ENCODE measurements at regions not wholly inside any gene's neighbourhood (a gene's known extent, or its start where the extent isn't known, plus 50 kb on each side); places are given as distances from the start of the nearest gene placed in this dataset.

DNA sequence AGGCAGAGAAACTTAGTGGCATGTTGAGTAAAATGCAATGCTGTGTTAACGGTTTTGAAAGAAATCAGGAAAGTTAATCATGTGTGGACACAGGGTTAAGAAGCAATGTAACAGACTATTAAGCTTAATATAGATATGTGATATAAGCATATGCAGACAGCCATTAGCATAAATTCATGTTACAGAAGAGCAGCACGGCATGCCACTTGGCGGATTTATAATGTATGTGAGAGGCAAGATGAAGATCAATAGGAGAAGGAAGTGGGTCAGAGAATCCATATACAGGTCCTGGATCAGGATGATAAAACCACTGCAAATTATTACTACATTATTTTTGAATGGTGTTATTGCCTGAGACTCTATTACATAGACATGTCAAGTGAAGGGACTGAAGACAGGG, 694.3 kb downstream of the MCTP2 start:
- no peak for DNase-seq

DNA sequence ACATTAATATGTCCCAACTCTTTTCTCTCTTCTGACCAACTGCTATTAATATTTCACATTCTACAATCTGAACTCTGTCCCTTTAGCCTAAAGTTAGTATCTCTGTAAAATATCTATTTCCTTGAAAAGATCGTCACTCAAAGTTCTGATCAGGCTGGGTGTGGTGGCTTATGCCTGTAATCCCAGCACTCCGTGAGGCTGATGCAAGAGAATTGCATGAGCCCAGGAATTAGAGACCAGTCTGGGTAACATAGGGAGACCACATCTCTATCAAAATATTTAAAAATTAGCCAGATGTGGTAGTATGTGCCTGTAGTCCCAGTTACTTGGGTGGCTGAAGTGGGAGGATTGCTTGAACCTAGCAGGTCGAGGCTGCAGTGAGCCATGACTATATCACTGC, 695.6 kb downstream of the MCTP2 start:
- no peak for DNase-seq

DNA sequence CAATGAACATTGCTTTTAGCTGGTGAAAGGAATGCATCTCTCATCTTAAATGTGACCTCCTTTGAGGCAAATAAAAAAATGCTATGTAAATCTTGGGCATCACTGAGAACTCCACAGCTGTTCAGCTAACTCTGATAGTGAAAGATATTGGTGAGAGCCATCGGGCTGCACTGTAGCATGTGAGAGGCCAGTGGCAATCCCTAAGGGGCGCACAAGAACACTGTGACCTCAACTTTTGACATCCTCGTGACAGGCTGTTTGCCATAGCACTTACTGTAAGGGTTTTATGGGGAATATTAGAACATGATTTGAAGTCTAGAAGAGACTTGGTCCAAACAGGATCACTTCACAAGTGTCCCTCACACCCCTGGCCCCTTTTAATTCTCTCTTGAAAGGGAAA, 697.9 kb downstream of the MCTP2 start:
- no peak for DNase-seq

DNA sequence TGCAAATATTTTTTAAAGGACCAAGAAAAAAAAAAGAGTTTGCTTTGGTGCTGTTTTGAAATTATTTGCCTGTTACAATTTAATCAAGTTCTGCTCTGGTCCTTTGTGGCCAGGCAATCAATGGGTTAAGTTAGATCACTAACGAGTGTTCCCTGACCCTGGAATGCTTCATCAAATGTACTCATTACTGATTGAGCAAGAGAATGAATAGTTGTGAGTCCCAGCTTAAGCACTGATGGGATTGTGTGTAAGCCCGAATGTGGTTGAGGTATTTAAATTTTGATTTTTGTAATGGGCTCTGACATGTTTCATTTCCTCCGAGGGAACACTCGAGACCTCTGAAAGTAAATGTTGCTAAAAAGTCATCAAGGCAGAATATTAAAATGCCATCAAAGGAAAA, 699.1 kb downstream of the MCTP2 start:
- DNase-seq: no peak

DNA sequence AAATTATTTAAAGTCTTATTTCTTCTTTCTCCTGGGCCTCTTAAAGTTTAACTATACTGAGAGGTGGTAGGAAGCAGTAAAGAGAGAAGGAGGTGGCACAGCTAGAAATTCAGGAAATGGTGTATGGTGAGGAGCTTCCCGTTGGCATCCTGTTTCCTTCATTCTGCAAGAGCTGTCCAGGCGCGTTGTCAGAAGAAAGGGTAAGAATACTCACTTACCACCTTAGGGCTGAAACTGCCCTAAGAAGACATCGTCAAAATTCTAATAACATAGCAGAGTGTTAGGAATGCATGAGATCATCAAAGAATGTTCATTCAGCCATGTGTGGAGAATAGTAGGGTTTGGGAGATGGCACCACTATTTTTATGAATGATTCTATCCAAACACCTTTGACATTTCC, 699.6 kb downstream of the MCTP2 start:
- DNase-seq: no peak

DNA sequence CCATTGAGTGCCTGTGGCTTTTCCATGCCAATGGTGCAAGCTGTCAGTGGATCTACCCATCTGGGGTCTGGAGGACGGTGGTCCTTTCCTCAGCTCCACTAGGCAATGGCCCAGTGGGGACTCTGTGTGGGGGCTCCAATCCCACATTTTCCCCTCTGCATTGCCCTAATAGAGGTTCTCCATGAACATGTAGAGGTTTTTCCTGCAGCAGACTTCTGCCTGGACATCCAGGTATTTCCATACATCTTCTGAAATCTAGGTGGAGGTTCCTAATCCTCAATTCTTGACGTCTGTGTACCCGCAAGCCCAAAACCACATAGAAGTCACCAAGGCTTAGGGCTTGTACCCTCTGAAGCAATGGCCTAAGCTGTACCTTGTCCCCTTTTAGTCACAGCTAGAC, 703.1 kb downstream of the MCTP2 start:
- DNase-seq: no peak

DNA sequence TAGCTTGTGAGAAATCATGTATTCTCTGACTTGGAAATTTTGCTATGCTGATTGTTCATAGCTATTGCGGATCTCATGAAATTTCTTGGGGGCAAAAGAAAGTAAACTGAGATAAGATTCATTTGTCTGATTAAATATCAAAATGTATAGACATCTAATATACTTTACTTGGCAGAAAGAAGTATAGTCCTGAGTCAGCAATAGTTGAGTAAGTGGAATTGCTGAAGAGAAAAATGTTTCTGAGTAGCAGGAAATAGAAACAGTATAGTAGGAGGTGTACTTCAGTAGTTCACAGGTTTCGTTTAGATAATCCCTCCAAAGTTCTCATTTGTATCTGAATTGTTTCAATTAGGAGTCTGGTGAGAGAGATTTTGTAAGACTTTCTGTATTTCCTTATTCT, 705.9 kb downstream of the MCTP2 start:
- DNase-seq: no peak

DNA sequence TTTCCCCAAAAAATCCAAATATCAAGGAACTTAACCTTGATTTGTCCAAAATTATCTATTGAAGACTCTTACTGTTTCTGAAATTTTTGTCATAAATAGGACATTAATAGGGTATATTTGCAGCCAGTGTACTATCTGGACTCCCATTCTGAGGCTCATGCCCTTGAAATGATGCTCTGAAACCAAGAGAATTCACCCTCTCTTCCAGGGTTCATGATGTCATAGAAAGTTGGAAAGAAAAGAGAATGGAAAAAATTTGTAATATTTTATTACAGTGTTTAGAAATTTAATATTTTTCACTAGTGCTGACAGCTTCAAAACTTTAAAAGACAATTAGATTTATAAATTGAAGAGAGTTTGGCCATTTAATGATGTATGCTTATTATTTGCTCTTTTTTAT, 712.5 kb downstream of the MCTP2 start:
- DNase-seq: no peak

DNA sequence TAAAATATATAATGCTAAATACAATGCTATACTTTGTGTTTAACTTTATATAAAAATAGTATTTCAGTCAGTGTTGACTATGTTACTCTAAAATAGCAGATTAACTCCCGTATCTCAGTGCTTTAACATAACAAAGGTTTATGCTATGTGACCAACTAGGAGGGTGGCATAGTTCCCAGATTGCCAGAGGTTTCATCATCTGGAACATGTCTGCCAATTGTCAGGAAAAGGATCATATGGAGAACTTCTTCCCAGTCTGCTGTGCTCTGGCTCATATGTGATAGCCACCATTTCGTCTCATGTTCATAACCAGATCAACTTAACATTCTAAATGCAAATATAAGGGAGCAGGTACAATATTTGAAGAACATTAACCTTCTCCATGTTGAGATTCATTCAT, 720.2 kb downstream of the MCTP2 start:
- no peak for DNase-seq

DNA sequence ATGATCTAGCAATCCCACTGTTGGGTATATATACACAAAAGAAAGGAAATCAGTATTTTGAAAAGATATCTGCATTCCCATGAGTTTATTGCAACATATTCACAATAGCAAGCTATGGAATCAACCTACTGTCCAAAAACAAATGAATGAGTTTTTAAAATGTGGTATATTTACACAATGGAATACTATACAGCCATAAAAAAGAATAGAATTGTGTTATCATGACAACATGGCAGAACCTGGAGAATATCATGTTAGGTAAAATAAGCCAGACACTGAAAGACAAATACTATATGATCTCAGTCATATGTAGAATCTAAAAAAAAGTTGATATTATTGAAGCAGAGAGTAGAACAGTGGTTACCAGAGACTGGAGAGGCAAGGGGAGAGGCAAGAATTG, 732.6 kb downstream of the MCTP2 start:
- no peak for DNase-seq

DNA sequence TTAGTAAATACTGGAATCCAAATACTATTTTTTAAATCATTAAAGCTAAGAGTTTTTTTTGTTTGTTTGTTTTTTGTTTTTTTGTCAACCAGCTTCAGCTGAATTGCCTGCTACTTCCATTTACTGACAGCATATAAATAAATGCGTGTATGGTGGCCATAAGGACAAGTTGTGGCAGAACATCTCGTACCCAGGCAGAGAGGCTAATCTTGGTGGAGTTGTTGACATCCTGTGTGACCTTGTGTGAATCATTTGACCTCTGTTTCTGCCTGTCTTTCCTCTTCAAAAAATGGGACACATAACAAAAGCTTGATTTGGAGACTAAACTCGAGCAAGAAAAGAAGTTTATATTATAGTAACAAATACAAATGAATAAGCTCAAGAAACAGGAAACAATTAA, 734.2 kb downstream of the MCTP2 start:
- no peak for DNase-seq

DNA sequence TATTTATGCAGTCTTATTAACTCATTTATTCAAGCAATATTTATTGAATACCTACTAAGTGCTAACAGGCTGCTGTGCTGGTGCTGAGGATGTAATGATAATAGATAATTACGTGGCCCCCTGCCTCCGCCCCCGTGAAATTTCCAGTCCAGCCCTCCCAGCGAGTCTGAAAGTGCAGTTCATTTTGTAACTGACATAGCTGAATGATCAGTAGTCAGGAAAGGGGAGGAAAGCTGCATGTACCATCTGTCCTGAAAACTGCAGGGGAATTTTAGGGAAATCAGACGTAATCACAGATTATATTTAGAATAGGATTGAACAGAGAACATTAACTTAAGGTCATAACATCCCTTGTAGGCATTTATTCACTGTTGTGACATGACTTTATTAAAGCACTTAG, 736.8 kb downstream of the MCTP2 start:
- DNase-seq: no peak

DNA sequence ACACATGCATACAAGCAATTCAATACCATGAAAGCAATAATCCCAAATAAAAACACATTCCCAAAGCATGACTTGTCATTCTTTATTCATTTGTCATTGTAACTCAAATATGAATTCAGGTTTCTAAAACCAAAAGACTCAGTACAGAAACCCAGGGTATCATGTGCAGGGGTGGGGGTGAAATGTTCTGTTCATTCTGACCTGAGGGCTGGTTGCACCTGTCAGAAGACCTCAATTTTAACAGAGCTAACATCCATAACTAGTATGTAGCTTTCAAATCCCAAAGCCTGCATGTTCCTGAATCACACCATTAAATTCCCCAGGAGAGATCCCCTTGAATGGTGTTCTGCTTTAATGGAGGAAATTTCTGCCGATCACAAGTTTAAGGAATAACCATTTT, 738.7 kb downstream of the MCTP2 start:
- no peak for DNase-seq

DNA sequence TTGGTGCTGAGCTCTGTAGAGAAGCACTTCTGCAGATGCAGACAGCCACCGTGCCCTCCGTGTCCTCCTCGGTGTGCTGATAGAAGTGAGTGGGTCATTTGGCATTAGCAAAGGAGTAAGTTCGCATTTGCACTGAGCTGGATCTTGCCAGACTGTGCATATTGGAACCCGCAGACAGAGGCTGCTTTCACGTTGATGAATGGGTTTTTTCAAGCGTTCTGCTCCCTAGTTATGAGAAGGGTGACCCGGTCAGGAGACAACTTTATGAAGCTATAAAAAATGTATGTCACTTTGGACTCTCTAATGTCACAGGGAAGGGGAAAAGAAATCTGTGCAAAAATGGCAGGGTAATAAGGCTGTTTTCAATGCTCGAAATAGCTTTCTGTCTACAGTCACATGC, 739.4 kb downstream of the MCTP2 start:
- DNase-seq: no peak

DNA sequence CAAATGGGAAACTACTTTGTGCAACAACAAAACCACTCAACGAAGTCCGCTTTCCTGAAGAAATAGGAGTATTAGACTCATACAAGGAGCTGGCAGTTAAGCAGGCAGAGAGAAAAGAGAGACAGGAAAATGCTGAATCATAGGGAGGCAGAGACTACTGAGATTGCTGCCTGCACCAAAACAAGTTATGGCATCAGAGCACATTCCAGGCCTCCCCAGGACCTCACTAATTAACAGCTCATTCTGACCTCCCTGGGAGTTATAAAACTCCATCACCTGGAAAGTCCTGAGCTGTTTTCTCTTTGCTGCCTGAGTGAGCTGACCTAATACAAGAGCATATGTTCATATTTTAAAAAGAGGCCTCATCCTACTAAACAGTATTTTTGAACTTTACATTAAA, 741.0 kb downstream of the MCTP2 start:
- no peak for DNase-seq

DNA sequence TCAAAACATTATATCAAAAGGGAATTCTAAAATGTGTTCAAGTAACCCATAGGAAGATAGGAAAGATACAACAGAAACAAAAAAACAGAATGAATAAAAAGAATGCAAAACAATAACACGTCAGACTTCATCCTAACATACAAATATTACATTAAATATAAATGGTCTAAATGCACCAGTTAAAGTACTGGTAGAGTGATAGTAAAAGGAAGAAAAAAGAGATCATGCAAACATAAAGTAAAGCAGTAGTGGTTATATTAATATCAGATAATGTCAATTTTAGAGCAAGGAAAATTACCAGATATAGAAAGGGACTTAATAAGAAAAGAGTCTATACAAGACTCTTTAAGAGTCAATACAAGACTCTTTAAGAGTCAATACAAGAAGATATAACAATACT, 755.7 kb downstream of the MCTP2 start:
- no peak for DNase-seq

DNA sequence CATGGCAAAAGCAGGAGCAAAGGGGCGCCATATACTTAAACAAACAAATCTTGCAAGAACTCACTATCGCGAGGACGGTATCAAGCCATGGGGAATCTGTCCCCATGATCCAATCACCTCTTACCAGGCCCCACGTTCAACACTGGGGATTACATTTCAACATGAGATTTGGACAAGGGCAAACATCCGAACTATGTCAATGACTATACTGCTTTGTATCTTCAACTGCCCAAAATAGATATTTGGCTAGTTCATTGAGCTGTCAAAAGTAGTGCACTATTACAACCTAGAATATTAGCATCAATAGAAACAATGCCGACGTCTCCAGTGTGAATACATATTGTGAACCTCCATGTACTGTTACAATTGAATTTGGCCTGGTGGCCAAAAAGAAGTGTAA, 760.4 kb downstream of the MCTP2 start:
- DNase-seq: no peak

DNA sequence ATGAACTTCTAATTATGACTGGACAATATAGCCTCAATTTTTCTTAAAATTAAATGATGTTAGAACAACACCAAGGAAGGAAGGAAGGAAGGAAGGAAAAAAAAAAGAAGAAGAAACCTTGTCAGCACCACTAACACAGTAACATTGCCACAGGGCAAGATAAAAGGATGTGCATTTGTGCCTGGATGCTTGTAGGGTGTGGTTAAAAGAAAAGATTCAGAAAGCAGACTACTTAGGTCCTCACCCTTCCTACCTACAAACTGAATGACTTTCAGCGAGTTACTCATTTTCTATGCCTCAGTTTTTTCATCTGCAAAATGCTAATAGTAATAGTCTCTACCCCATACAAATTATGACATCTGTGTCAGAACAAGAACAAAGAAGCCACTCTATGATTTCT, 778.3 kb downstream of the MCTP2 start:
- no peak for DNase-seq

DNA sequence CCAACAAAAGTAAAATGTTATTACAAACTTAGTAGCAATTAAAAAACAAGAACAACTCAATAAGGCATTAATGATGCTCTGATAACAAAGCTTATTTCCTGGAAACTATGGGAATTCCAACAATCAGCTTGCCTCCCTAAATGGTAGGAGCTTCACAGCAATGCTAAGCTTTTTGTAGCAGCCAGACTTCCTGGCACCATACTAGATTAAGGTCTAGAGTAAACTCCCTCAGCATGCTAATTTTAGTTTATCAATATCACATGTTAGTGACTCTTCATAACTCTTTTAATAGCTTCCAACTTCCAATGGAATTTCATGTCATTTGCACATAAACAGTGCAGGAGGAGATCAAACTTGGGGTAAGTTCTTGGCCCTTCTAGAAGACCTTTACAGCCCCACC, 782.0 kb downstream of the MCTP2 start:
- no peak for DNase-seq

DNA sequence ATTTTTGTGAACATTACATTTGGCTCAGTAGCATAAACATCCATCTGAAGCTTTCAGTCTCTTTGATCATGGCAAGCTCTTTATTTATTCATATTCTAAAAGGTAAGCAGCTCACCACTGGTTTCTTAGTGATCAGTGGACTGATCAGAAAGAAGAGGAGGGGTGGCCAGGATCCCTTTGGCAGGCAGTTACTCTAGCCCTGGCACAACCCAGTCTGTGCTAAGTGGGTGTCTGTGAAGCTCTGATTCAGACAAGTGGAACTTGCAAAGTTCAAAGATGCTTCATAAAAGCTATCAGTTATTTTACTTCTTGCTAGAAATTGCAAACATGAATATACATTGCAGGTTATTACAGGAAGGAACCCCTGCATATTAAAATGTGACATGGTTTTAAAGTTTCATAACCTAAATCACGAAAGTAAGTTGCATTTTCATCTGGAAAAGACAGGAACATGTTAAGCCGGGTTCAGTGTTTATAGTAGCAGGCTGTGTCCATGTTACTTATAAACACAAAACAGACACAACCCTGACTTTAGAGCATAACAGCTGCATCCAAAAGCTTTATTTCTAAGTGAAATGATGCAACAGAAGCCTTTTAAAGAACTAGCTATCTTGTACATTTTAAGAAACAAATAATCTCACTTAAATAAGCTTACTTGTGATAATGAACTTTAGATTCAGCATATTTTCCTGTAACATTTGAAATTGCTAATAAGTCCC, 785.3 kb downstream of the MCTP2 start:
- DNase-seq: no peak

DNA sequence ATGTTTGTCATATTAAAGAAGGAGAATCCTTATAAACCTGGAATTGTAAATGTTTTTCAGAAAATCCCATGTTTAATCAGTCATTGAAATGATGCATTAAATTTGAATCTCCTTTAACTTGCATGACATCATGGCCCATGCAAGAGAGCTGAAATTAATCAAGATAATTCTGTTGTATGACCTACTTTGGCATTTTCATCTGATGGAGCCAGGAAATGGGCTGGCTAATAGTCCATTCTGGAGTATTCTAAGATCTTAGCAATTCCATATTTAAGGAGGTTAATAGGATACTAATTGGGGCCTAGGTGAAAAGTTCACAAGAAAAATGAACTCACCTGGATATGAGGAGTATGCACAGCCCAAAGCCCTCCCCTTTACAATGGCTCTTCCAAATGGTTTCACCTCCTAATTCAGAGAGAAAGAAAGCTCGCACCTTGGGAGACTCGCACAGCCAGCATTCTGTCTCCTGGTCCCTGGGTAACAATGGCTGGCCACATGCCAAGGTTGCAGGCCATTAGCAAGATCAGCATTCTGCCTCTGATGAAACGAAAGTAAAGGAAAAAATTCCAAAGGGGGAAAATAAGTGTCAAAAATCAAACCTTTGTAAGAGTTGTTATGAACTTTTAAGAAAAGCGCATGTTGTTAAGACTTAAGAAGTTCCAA, 786.4 kb downstream of the MCTP2 start:
- DNase-seq: no peak

DNA sequence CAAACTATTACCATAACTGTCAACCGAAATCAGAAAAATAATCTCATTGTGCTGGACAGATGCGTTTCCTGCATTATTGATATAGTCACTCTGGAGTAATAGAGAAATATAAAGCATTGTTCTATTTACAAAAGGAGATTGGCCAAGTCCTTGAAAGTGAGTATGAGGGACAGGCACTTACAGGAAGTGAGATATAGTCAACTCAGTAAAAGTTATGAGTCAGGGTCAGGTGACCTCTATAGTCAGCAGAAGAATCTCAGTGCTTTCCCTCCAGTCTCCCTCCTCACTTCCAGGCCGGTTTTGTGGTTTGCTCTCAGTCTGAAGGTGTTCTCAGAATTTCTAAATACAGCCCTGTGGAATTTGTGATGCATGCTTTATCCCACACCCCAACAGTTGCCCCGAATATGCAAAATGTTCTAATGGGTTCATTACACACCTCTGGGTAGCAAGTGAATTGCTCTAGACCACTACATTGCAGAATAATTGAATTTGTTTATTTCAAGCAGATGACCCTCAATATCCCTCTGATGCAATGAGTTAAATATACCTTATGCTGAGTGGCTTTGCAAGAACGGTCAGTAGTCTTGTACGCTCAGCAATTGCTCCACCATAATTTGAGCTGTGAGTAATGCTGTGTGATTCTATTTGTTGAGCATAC, 787.7 kb downstream of the MCTP2 start:
- no peak for DNase-seq

DNA sequence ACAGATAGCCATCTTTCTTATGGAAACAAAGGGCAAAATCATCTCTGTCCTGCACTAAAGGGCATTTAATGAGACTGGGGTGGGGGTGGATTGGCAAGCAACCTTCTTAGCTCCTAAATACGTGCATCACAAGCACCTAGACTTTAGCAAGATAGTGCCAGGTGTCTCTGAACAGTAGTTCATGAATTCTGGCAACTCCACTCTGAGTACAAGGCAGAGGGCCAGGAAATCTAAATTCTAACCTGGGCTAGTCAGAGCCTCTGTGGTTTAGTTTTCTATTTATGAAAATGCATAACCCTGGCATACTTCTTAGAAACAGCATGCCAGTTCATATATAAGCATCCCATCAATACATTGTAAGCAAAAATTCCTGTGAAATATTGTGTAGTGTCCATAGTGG, 788.5 kb downstream of the MCTP2 start:
- DNase-seq: no peak

DNA sequence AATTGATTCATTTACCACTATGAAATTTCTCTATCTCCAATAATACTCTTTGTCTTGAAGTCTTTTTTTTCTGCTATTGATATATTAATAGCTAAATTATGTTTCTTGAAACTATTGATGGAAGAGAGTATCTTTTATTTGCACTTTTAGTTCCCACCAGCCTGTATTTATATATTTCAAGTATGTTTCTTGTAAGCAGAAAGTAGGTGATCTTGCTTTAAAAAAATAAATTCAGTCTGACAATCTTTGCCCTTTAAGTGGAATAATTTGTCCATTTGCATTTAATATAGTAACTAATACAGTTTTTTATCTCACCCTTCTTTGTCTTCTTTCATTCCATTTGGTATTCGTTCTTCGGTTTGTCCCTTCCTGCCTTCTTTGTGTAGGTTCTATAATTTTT, 790.5 kb downstream of the MCTP2 start:
- no peak for DNase-seq

DNA sequence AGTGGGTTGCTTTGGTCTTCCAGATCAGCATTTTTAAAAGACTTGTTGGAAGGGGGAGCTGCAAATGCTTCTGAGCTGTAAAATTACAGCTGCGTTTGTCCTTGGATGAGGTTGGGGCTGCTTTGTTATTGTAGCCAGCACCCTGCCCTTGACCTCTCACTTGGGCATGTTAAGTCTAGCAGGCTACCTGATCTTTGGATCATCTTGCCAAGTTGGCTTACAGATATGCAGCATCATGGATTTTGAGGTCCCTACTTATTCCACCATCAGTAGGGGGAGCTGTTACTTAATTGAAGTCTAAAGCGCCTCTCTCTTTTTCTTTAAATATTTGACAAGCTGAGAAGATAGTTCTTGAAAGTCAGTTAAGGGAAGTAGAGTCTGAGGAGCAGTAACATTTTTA, 793.0 kb downstream of the MCTP2 start:
- DNase-seq: no peak
